ENCODE measurements at regions not wholly inside any gene's neighbourhood (a gene's known extent, or its start where the extent isn't known, plus 50 kb on each side); places are given as distances from the start of the nearest gene placed in this dataset.
"Not testable (repeated sequence)": the region's sequence is repeated elsewhere in the genome, so short reads cannot be mapped to it uniquely, and the experiment has no call there.

GRCh38 chr10:121137533-121137932, 286.4 kb downstream of the WDR11 start:
- DNase-seq (ENCODE audit: low read depth): no peak

DNA sequence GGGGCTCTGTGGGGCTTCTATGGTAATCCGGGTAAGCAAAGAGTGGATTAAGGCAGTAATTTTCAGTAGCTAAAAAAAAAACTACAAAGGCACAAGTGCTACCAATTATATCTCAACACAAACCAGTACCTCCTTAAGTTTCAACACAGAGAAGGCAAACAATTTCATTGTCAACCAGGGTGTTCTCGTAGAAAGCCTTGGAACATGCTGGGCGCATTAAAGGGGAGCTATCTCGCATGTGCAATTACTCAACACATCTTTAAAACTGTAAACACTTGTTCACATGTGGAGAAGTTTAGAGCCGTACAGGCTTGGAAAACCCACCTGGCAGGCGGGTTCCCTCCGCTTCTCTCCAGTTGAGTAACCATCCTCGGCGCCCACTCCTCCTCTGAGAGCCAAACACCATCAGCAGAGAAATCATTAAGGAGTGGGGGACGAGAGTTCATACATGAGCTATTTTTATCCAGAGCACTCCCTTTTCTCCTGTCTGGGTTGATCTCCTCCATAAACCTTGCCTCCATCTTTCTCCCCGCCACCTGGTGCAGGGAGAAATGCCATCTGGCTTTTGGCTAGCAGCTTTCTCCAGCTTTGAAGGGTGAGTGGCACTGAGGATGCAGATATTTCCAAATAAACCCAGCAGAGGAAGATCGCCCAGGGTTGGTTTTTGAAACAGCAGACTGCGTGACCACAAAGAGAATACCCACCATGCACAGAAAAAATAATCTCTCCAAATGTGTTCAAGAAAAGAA, 287.1 kb downstream of the WDR11 start:
- DNase-seq (ENCODE audit: low read depth): no peak

DNA sequence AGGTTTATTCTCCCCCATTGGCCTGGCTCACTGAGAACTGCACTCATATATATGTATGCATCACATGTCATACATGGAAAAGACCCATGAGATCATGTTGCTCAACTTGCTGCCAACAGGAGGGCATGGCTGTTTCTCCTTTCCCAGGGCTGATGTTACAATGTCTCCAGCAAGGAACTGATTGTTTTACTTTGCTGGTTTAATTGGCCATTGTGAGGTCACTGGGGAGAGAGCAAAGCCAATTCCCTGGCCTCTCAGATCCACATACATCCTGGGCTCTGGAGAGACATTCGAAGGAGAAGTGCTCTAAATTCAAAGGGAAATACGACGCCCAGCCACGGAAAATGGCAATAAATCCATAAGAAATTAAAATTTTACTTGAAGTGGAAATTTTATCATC, 287.8 kb downstream of the WDR11 start:
- no peak for DNase-seq (ENCODE audit: low read depth)

- not testable (repeated sequence) for DNase-seq (ENCODE audit: low read depth)
These were observed 294.7 kb downstream of the WDR11 start for GRCh38 chr10:121145802-121146395.

DNA sequence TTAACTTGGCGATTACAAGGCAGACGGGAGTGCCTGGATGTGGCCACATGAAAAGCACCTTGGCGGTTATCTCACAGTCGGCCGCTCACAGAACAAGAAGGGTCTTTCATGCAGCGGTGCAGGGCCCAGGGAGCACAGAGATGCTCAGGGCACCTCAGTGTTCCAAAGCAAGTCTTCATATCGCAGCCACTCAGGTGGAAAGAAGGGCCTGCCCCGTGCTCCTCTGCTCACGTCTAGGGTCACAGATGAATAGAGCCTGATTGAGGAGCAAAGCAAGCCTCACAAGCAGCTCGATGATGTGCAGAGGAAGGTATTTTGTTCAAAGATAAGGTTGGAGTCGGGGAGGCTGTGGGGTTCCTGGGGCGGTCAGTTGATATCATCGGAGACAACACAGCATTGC, 297.8 kb downstream of the WDR11 start:
- DNase-seq (ENCODE audit: low read depth): no peak

- no peak for DNase-seq (ENCODE audit: low read depth)
These were observed 300.9 kb downstream of the WDR11 start for GRCh38 chr10:121152033-121152432.

DNA sequence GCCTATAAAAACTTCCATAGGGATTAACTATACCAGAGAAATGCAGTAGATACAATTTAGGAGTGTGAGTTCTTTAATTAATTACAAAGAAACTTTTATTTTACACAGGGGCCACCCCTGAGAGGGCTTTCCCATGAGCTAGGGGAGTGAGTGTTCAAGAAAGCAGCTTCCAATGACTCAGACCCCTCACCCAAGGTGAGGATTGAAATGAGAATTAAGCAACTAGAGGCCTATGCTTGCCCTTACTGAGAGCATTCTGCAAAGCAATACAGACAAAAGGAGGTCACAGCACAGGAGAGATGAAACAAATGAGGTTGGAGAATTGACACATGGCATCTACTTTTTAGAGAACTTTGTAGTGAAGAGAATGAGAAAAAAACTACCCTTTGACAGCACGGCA, 301.8 kb downstream of the WDR11 start:
- no peak for DNase-seq (ENCODE audit: low read depth)

DNA sequence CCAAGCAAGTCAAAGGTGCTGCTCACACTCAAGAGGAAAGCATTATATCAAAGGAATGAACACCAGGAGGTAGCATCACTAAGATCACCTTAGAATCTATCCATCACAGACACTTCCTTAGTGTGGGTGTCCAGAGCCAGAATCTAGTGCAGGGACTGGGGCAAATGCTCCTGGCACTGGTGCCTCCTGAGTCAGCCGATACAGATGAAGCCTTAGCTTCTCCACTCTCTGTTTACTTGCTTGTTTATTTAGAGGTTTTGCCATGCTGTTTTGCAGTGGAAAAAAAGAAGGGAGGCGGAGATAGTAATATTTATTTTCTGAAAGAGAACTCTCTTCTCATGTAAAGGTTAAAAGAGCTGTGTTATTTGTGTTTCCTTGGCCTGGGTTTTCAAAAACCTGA, 303.1 kb downstream of the WDR11 start:
- DNase-seq (ENCODE audit: low read depth): no peak

- no peak for DNase-seq (ENCODE audit: low read depth)
These were observed 303.7 kb downstream of the WDR11 start for GRCh38 chr10:121154846-121155245.

DNA sequence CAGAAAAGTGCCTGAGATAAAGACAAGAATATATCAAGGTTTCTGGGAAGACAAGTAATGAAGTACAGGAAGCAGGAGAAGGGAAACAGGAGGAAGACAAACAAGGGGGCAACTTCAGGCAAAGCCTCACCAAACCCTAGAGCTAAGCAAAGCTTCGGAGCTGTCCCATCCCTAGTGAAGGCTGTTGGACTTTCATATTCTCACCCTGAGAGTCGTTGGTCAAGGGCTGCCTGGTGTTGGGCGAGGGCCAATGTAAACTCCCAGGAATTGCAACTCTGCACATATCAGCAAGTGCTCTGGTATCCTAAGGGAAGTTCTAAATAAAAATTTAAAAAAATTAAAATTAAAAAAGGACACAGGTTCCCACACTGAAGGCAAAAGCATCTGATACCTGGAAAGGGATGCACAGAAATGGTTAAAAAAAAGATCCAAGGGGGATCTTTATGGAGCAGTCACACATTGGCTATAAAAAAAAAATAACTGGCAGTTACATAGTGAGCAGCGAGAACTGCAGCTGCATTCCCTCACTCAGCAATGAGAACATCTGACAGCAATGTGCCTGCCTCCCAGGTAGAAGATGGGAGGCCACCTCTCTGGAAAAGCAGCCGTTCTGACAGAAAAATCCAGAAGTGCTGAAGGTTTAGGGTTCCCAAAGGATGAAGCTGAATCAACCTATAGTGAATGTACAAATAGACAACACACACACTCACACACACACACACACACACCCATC, 304.7 kb downstream of the WDR11 start:
- DNase-seq (ENCODE audit: low read depth): no peak

DNA sequence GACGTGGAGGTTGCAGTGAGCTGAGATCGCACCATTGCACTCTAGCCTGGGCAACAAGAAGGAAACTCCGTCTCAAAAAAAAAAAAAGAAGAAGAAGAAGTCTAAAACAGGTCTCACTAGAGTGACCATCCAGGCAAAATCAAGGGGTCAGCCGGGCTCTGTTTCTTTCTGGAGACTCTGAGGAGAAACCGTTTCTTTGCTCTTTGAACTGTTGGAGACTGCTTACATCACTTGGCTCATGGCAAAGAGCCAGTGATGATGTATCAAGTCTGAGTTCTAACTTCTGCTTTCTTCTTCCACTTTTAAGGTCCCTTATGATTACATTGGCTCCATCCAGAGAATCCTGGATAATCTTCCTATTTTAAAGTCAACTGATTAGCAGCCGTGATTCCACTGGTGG, 306.8 kb downstream of the WDR11 start:
- DNase-seq (ENCODE audit: low read depth): no peak

DNA sequence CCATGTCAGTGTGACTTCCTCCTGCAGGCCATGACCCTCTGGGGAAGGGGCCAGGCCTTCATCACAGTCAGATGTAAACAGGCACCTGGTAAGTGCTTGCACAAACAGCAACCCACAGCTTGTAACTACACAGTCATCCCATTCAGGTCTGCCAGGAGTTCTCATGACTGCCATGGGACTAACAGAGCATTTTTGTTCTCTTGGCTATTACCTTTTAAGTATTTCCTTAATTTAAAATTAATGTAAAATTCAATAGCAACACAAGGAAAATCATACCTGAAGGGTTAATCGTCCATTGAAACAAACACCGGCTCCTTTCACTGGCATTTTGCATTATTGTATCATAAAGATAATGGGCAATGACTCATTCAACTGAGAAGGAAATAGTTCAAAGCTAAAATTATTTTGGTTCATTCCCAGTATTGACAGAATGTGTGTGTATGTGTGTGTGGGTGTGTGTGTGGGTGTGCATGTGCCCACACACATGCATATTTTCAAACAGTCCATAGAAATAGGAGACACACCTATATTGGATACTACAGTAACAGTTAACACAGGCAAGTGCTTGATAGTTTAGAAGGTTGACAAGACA, 307.9 kb downstream of the WDR11 start:
- no peak for DNase-seq (ENCODE audit: low read depth)

DNA sequence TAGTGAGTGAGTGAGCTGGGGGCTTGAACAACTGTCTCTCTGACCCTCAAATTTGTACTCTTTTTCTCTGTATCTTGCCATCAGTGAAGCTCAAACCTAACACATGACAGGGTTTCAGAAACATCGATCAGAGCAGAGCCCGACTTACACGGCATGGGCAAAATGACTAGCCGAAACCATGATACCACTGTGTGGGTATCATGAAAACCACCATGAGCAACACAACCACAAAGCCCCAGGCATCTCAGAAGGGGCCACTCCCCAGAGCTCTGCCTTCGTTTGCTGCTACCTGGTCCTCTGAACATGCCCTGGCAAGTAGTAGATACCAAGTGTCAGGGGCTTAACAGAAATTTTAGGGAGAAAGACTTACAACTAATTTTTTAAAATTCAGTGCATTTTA, 308.5 kb downstream of the WDR11 start:
- no peak for DNase-seq (ENCODE audit: low read depth)

DNA sequence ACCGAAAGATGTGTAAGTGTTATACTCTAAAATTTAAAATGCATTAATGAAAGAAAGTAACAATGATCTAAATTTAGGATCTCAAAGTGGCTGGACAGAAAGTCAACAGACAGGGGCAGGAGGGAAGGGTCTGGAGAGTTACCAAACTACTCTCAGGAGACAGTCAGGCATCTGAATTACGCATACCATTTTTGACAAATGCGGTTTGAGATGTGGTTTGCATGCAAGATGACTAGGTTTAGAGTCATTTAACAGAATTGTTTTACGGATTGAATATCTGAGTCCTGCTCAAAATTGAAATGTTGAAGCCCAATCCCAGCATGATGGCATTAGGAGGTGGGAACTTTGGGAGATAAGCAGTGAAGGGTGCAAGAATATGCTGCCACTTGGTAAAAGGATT, 314.1 kb downstream of the WDR11 start:
- DNase-seq (ENCODE audit: low read depth): no peak

- DNase-seq (ENCODE audit: low read depth): no peak
These were observed 316.5 kb downstream of the WDR11 start for GRCh38 chr10:121167534-121168243.

DNA sequence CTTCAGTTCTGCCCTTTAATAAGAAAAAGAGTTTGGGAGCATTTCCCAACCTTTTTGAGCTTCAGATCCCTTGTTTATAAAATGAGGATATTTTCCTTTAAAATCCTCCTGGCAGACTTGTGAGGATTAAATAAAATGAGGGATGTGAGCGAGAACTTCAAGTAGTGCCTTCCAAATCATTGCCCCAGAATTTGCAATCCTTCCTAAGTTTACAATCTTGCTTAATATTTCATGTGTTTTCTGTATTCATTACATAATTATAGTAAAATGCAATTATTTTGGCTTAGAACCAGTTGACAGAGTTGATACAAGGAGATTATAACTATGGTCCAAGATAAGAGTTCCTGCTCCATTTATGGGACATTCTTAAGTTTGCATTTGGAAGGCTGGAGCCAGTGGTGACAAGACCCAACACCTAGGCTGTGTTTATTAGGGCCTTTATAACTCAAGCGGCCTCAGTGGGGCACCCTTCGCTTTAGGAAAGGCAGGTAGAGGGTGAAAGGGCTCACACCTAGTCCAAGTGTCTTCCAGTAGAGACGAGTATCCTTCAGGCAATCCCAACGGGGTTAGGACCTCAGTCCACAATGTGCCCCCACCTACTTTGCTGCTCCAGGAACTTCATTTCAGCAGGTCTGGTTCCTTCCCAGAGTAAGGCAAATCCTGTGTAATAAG, 317.5 kb downstream of the WDR11 start:
- no peak for DNase-seq (ENCODE audit: low read depth)

DNA sequence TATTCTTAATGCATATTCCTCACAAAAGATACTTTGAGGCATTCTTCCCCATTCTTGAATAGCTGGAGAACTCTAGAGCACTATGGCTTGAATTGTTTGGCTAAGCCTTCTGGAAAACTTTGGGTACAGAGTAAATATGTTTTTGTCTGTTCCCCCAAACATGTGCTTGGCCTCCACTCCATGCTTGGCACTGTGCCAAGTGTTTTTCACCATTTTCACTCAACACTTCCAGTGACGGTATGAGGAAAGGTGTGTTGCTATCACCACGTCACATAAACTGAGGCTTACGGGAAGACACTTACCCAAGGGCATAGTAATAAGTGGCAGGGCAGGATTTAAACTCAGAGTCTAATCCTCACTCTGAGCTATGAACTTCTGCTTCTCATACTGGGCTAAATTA, 318.2 kb downstream of the WDR11 start:
- no peak for DNase-seq (ENCODE audit: low read depth)

GRCh38 chr10:121171825-121172787, 320.9 kb downstream of the WDR11 start:
- no peak for DNase-seq (ENCODE audit: low read depth)

- DNase-seq (ENCODE audit: low read depth): no peak
These were observed 327.8 kb downstream of the WDR11 start for GRCh38 chr10:121179006-121179405.

GRCh38 chr10:121182219-121182618, 331.1 kb downstream of the WDR11 start:
- no peak for DNase-seq (ENCODE audit: low read depth)

DNA sequence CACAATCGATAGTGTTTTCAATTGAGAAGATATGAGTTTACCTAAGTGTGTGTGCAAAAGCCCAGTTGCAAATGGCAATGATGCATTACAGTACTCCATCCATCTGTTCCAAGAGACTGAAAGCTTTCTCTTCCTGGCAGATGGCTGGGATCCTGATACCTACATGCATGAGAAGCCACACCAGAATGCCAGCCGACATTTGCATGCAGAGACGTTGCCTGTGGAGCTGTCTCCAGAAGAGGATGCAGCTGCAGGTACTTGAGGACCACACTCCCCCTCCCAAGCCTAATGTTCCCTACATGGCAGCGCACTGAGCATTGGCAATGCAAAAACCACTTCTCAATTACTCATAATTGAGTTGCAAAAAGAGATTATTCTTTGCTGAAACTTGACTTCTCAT, 332.1 kb downstream of the WDR11 start:
- DNase-seq (ENCODE audit: low read depth): no peak

Data from iris pigment epithelial cell (primary cell).